ENCODE measurements at regions not wholly inside any gene's neighbourhood (a gene's known extent, or its start where the extent isn't known, plus 50 kb on each side); places are given as distances from the start of the nearest gene placed in this dataset.

DNA sequence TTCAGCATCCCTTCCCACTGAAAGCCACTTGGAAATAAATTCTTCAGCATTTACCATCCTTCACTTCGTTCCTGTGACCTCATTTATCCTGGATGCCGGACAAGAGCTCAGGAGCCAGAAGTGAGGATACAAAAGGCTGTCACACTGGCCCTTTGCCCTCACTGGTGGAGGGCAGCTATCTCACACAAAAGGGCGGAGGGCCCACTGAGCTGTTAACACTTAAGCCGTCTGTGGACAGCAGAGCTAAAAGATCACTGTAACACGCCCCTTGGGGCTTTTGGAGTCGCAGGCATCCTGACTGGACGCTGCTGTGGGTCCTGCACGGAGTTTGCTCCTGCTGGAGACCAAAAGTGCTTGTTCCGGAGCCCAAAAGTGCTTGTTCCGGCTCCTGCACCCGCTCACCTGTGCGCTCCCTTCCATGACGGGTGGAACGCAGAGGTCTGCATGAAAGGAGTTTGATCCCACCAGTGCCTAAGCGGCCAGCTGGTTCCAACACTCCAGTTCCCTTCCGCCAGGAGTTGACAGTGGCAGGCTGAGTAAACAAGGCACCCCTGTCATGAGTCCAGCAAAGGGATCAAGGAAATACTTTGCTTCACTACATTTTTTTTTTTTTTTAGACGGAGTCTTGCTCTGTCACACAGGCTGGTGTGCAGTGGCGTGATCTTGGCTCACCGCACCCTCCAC is 572.0 kb upstream of the LINC00305 start:
- no peak overlapping the region for H3K4me3 ChIP-seq
- DNase-seq = no peak
- no peaks in the 10 kb centered on the region for H3K9me3 ChIP-seq
- H3K27ac ChIP-seq = no peak overlapping the region
- no peaks in the 10 kb centered on the region for H3K4me1 ChIP-seq
- no peaks in the 10 kb centered on the region for H3K27me3 ChIP-seq
- no peaks in the 10 kb centered on the region for H3K36me3 ChIP-seq
- TF ChIP-seq, protein P1, sequence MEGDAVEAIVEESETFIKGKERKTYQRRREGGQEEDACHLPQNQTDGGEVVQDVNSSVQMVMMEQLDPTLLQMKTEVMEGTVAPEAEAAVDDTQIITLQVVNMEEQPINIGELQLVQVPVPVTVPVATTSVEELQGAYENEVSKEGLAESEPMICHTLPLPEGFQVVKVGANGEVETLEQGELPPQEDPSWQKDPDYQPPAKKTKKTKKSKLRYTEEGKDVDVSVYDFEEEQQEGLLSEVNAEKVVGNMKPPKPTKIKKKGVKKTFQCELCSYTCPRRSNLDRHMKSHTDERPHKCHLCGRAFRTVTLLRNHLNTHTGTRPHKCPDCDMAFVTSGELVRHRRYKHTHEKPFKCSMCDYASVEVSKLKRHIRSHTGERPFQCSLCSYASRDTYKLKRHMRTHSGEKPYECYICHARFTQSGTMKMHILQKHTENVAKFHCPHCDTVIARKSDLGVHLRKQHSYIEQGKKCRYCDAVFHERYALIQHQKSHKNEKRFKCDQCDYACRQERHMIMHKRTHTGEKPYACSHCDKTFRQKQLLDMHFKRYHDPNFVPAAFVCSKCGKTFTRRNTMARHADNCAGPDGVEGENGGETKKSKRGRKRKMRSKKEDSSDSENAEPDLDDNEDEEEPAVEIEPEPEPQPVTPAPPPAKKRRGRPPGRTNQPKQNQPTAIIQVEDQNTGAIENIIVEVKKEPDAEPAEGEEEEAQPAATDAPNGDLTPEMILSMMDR (IDR thresholded peaks at IDR 0.05) = no peak
- TF ChIP-seq POLR2A (IDR thresholded peaks at IDR 0.05) = no peak
- intact Hi-C loops (cut with DNase I; ENCODE audit: low total_unique reads) = no loop called here

DNA sequence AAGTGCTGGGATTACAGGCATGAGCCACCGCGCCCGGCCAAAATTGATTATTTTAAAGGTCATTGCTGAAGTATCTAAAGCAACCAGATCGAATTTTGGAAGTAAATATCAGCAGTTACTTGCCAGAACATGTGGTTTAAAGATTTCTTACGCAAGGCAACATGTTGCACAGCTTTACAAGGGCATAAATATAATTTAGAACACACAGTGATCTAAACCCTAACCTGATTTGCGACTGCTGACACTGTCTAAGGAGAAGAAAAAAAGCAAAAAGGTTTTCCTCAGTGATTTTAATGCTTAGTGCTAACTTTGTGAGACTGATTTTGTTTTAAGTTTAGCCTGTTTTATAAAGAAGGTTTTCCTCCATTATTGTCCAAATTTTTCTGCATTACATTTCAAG is 569.9 kb upstream of the LINC00305 start:
- intact Hi-C loops (cut with DNase I; ENCODE audit: low total_unique reads) = no loop called here
- H3K36me3 ChIP-seq = no peaks in the 10 kb centered on the region

DNA sequence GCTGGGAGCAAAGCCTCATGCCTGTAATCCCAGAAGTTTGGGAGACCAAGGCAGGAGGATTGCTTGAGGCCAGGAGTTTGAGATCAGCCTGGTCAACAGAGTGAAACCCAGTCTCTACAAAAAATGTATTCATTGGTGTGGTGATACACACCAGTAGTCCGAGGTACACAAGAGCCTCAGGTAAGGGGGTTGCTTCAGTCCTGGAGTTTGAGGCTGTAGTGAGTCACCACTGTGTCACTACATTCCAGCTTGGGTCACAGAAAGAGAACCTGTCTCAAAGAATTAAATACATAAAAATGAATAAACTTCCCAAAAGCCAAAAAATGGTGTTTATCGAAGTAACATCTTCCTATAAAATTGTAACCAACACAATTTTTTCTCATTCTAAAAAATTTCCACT is 568.1 kb upstream of the LINC00305 start:
- intact Hi-C loops (cut with DNase I; ENCODE audit: low total_unique reads) = no loop called here
- Histone ChIP-seq H3K36me3 (no peaks in the 10 kb centered on the region), H3K4me1 (no peaks in the 10 kb centered on the region), H3K9me3 (no peaks in the 10 kb centered on the region), H3K27ac (no peak overlapping the region), H3K27me3 (no peaks in the 10 kb centered on the region), H3K4me3 (no peak overlapping the region)
- TF ChIP-seq, protein P1 (IDR thresholded peaks at IDR 0.05) = no peak
- TF ChIP-seq POLR2A (IDR thresholded peaks at IDR 0.05) = no peak
- DNase-seq = no peak

More for the DNA sequence above, 569.9 kb upstream of the LINC00305 start:
- no peak overlapping the region for H3K27ac ChIP-seq
- no peak overlapping the region for H3K4me3 ChIP-seq
- H3K9me3 ChIP-seq = no peaks in the 10 kb centered on the region
- no peaks in the 10 kb centered on the region for H3K4me1 ChIP-seq
- no peak for TF ChIP-seq POLR2A (IDR thresholded peaks at IDR 0.05)
- TF ChIP-seq, protein P1 (IDR thresholded peaks at IDR 0.05) = no peak
- DNase-seq = no peak
- no peaks in the 10 kb centered on the region for H3K27me3 ChIP-seq

DNA sequence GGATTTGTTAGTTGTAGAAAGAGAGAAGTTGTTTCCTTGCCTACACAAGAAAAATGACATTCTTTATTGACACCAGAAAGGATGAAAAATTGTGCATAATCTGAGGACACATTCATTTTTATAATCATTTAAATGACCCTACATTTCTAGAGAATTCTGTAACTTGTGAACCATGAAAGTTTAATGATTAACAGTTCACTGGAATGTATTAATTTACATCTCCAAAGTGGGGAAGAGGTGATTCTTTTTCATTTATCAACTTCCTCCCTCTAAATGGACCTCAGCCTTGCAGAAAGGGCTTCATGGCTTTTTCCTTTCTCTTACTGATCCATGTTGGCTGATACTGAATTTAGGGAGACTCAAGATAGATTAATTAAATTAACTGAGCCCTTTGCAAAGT is 565.2 kb upstream of the LINC00305 start:
- Histone ChIP-seq H3K27ac (no peak overlapping the region), H3K27me3 (no peaks in the 10 kb centered on the region), H3K4me1 (no peaks in the 10 kb centered on the region), H3K9me3 (no peaks in the 10 kb centered on the region), H3K4me3 (no peak overlapping the region), H3K36me3 (no peaks in the 10 kb centered on the region)
- DNase-seq = no peak
- intact Hi-C loops (cut with DNase I; ENCODE audit: low total_unique reads) = no loop called here
- TF ChIP-seq, protein P1 (IDR thresholded peaks at IDR 0.05) = no peak
- no peak for TF ChIP-seq POLR2A (IDR thresholded peaks at IDR 0.05)

DNA sequence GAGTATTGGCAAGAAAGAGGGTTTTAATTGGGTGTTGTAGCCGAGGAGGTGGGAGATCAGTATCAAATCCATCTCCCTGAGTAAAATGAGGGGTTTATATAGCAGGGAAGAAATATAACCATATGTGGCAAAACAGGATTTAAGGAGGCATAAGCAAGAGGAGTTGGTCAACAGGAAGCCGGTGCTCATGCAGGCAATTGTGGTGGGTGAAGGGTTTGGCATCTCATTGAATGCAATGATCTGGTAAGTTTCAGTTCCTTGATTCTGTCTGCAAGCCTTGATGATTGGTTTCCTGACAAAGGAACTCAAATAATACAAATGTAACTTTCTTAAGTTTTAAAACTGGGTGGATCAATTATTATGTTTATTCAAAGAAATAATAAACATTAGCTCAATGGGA is 564.4 kb upstream of the LINC00305 start:
- H3K27ac ChIP-seq = no peak overlapping the region
- no peaks in the 10 kb centered on the region for H3K36me3 ChIP-seq
- no peak for DNase-seq
- H3K4me1 ChIP-seq = no peaks in the 10 kb centered on the region
- H3K27me3 ChIP-seq = no peaks in the 10 kb centered on the region
- intact Hi-C loops (cut with DNase I; ENCODE audit: low total_unique reads) = no loop called here
- TF ChIP-seq, protein P1 (IDR thresholded peaks at IDR 0.05) = no peak
- TF ChIP-seq POLR2A (IDR thresholded peaks at IDR 0.05) = no peak
- no peaks in the 10 kb centered on the region for H3K9me3 ChIP-seq
- no peak overlapping the region for H3K4me3 ChIP-seq
